ENCODE measurements at regions not wholly inside any gene's neighbourhood (a gene's known extent, or its start where the extent isn't known, plus 50 kb on each side); places are given as distances from the start of the nearest gene placed in this dataset.
"Not testable (repeated sequence)": the region's sequence is repeated elsewhere in the genome, so short reads cannot be mapped to it uniquely, and the experiment has no call there.

GRCh38 chr1:117709249-117709691 lies 103.4 kb downstream of the TENT5C start:
- H3K27me3 ChIP-seq, result no peaks in the 10 kb centered on the region
- WGBS (ENCODE audit: low lambda C conversion rate, missing lambda C conversion rate), result 59% methylated on average over 4 of the region's 4 CpGs
- H3K4me2 ChIP-seq, result no peak overlapping the region
- no peaks in the 10 kb centered on the region for H3K9me3 ChIP-seq (ENCODE audit: low read depth)
- H3K4me1 ChIP-seq (ENCODE audit: insufficient read depth), result no peaks in the 10 kb centered on the region
- no peaks in the 10 kb centered on the region for H4K20me1 ChIP-seq (ENCODE audit: insufficient read depth, poor library complexity, severe bottlenecking)
- no peaks in the 10 kb centered on the region for H3K9me2 ChIP-seq (replicated peaks; ENCODE audit: insufficient read depth)
- no peak for DNase-seq (ENCODE audit: low spot score)
- H2AFZ ChIP-seq, result no peak overlapping the region
- TF ChIP-seq EZH2phosphoT487 (IDR thresholded peaks at IDR 0.05; ENCODE audit: low read depth, severe bottlenecking, unreplicated experiment) (no peak), CTCF (IDR thresholded peaks at IDR 0.05; ENCODE audit: poor library complexity) (no peak)
- no peaks in the 10 kb centered on the region for H3K36me3 ChIP-seq (replicated peaks; ENCODE audit: insufficient read depth, low read depth)
- H3K27ac ChIP-seq, result peak overlapping the region; percentile 58
- no peaks in the 10 kb centered on the region for H3K79me2 ChIP-seq
- no peak overlapping the region for H3K4me3 ChIP-seq

GRCh38 chr1:117710710-117711109 lies 104.9 kb downstream of the TENT5C start:
- TF ChIP-seq CTCF (IDR thresholded peaks at IDR 0.05; ENCODE audit: poor library complexity), result peak; percentile 28
- TF ChIP-seq EZH2phosphoT487 (IDR thresholded peaks at IDR 0.05; ENCODE audit: low read depth, severe bottlenecking, unreplicated experiment), result no peak
- TF ChIP-seq EZH2 (IDR thresholded peaks at IDR 0.05; ENCODE audit: borderline replicate concordance), result no peak
- H4K20me1 ChIP-seq (ENCODE audit: insufficient read depth, poor library complexity, severe bottlenecking), result no peaks in the 10 kb centered on the region
- no peak for DNase-seq (ENCODE audit: low spot score)
- H3K9me2 ChIP-seq (replicated peaks; ENCODE audit: insufficient read depth), result no peaks in the 10 kb centered on the region
- no peak overlapping the region for H2AFZ ChIP-seq
- H3K9me3 ChIP-seq (ENCODE audit: low read depth), result no peaks in the 10 kb centered on the region
- no peaks in the 10 kb centered on the region for H3K36me3 ChIP-seq (replicated peaks; ENCODE audit: insufficient read depth, low read depth)
- no peak overlapping the region for H3K4me3 ChIP-seq
- H3K27ac ChIP-seq, result no peak overlapping the region
- 90% methylated on average over 8 of the region's 8 CpGs for WGBS (ENCODE audit: low lambda C conversion rate, missing lambda C conversion rate)
- H3K79me2 ChIP-seq, result no peaks in the 10 kb centered on the region
- H3K4me2 ChIP-seq, result no peak overlapping the region
- no peaks in the 10 kb centered on the region for H3K4me1 ChIP-seq (ENCODE audit: insufficient read depth)
- H3K27me3 ChIP-seq, result no peaks in the 10 kb centered on the region

DNA sequence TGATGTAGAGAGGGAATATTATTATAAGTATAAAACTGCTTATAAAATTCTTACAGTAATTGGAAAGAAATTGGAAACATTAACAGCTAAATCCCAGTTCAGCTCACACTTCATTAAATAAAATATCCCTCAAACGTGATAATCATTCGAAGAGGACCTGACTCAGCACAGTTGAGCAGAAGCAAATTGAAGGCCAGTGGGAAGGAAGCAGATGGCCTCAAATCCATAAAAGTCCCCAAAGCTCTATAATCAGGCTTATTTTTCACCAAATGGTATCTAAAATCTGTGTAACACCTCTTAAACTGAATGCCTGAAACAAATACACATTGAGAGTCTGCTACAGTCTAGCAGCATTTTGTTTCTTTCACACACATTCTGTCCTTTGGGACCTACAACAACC lies 106.8 kb downstream of the TENT5C start:
- Histone ChIP-seq H3K4me1 (ENCODE audit: insufficient read depth) (no peaks in the 10 kb centered on the region), H3K4me3 (no peak overlapping the region), H3K27ac (no peak overlapping the region), H4K20me1 (ENCODE audit: insufficient read depth, poor library complexity, severe bottlenecking) (no peaks in the 10 kb centered on the region), H3K9me2 (replicated peaks; ENCODE audit: insufficient read depth) (no peaks in the 10 kb centered on the region), H2AFZ (no peak overlapping the region), H3K36me3 (replicated peaks; ENCODE audit: insufficient read depth, low read depth) (no peaks in the 10 kb centered on the region), H3K9me3 (ENCODE audit: low read depth) (no peaks in the 10 kb centered on the region), H3K4me2 (no peak overlapping the region), H3K27me3 (no peaks in the 10 kb centered on the region), H3K79me2 (no peaks in the 10 kb centered on the region)
- TF ChIP-seq CTCF (IDR thresholded peaks at IDR 0.05; ENCODE audit: poor library complexity) (no peak), EZH2phosphoT487 (IDR thresholded peaks at IDR 0.05; ENCODE audit: low read depth, severe bottlenecking, unreplicated experiment) (no peak), EZH2 (IDR thresholded peaks at IDR 0.05; ENCODE audit: borderline replicate concordance) (no peak)
- DNase-seq (ENCODE audit: low spot score), result no peak
- WGBS (ENCODE audit: low lambda C conversion rate, missing lambda C conversion rate), result 51% methylated on average over 2 of the region's 2 CpGs

- TF ChIP-seq CTCF (IDR thresholded peaks at IDR 0.05; ENCODE audit: poor library complexity) (no peak), EZH2phosphoT487 (IDR thresholded peaks at IDR 0.05; ENCODE audit: low read depth, severe bottlenecking, unreplicated experiment) (no peak), EZH2 (IDR thresholded peaks at IDR 0.05; ENCODE audit: borderline replicate concordance) (no peak)
- Histone ChIP-seq H3K4me1 (ENCODE audit: insufficient read depth) (no peaks in the 10 kb centered on the region), H3K27me3 (no peaks in the 10 kb centered on the region), H2AFZ (no peak overlapping the region), H3K9me3 (ENCODE audit: low read depth) (no peaks in the 10 kb centered on the region), H3K79me2 (no peaks in the 10 kb centered on the region), H4K20me1 (ENCODE audit: insufficient read depth, poor library complexity, severe bottlenecking) (no peaks in the 10 kb centered on the region), H3K4me2 (no peak overlapping the region), H3K9me2 (replicated peaks; ENCODE audit: insufficient read depth) (no peaks in the 10 kb centered on the region), H3K36me3 (replicated peaks; ENCODE audit: insufficient read depth, low read depth) (no peaks in the 10 kb centered on the region), H3K4me3 (no peak overlapping the region), H3K27ac (no peak overlapping the region)
- 87% methylated on average over 1 of the region's 1 CpG for whole genome bisulfite sequencing (ENCODE audit: low lambda C conversion rate, missing lambda C conversion rate)
- DNase-seq (ENCODE audit: low spot score), result no peak
Observed at GRCh38 chr1:117714546-117714945, 108.7 kb downstream of the TENT5C start.

DNA sequence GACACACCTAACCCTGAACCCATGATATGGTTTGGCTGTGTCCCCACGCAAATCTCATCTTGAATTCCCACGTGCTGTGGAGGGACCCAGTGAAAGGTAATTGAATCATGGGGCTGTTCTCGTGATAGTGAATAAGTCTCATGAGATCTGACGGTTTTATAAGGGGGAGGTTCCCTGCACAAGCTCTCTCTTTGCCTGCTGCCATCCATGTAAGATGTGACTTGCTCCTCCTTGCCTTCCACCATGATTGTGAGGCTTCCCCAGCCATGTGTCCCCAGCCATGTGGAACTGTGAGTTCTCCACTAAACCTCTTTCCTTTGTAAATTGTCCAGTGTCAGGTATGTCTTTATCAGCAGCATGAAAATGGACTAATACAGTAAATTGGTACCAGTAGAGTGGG lies 110.2 kb downstream of the TENT5C start:
- not testable (repeated sequence) for DNase-seq (ENCODE audit: low spot score); H3K4me2 ChIP-seq; H3K36me3 ChIP-seq (replicated peaks; ENCODE audit: insufficient read depth, low read depth)

More for the DNA sequence above, 110.2 kb downstream of the TENT5C start:
- H3K27me3 ChIP-seq; H3K27ac ChIP-seq; H3K9me2 ChIP-seq (replicated peaks; ENCODE audit: insufficient read depth); H4K20me1 ChIP-seq (ENCODE audit: insufficient read depth, poor library complexity, severe bottlenecking); H2AFZ ChIP-seq; H3K4me3 ChIP-seq; H3K9me3 ChIP-seq (ENCODE audit: low read depth); H3K4me1 ChIP-seq (ENCODE audit: insufficient read depth); H3K79me2 ChIP-seq: not testable (repeated sequence)
- 83% methylated on average over 4 of the region's 4 CpGs for WGBS (ENCODE audit: low lambda C conversion rate, missing lambda C conversion rate)

Measured in hepatocyte (in vitro differentiated cells).